ENCODE measurements at regions not wholly inside any gene's neighbourhood (a gene's known extent, or its start where the extent isn't known, plus 50 kb on each side); places are given as distances from the start of the nearest gene placed in this dataset.

- no peak for TF ChIP-seq ZNF384 (IDR thresholded peaks at IDR 0.05)
- CTCF ChIA-PET, result no interaction called here
- DNase-seq (ENCODE audit: extremely low spot score), result no peak
- POLR2A ChIA-PET, result no interaction called here
Observed at GRCh38 chr2:238638982-238639628, 208.8 kb upstream of the TWIST2 start.

- no peak for DNase-seq (ENCODE audit: extremely low spot score)
- POLR2A ChIA-PET, result no interaction called here
- CTCF ChIA-PET, result interaction anchor here (0.7 kb wide), 1 partner anchor 9 kb away, joined by 3 read pairs; no protein-coding TSS in a partner anchor
- TF ChIP-seq SP1 (IDR thresholded peaks at IDR 0.05) (no peak), ZNF384 (IDR thresholded peaks at IDR 0.05) (no peak), FOXK2 (IDR thresholded peaks at IDR 0.05) (no peak), TARDBP (IDR thresholded peaks at IDR 0.05) (no peak)
Observed at GRCh38 chr2:238640486-238640885, 207.4 kb upstream of the TWIST2 start.

DNA sequence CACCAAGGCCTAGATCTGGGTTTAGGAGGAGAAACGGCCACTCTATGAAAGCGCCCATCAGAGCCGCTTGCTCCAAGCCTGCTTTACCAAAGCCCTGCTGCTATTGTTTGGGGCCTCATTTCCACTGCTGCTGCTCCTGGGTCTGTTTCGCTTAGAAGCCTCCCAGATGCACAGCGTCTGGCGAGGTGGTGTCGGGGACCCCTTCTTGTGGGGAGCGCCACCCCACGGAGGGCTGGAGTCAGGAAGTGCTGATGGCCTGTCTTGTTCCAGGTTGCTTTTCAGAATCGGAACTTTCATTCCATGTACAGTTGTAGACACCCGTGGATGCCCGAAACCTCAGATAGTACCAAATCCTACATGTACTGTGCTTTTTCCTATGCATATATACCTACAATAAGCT, 204.9 kb upstream of the TWIST2 start:
- CTCF ChIA-PET, result no interaction called here
- TF ChIP-seq LEF1 (IDR thresholded peaks at IDR 0.05; ENCODE audit: borderline replicate concordance), result no peak
- TF ChIP-seq HDGF (IDR thresholded peaks at IDR 0.05; ENCODE audit: borderline replicate concordance), result no peak
- POLR2A ChIA-PET, result no interaction called here
- no peak for DNase-seq (ENCODE audit: extremely low spot score)

- TF ChIP-seq NFRKB (IDR thresholded peaks at IDR 0.05), result no peak
- TF ChIP-seq SP1 (IDR thresholded peaks at IDR 0.05), result no peak
- no peak for TF ChIP-seq FOXA1 (IDR thresholded peaks at IDR 0.05)
- no peak for TF ChIP-seq HDGF (IDR thresholded peaks at IDR 0.05; ENCODE audit: borderline replicate concordance)
- no peak for TF ChIP-seq SUZ12 (IDR thresholded peaks at IDR 0.05)
- no peak for TF ChIP-seq CTBP1 (IDR thresholded peaks at IDR 0.05; ENCODE audit: borderline replicate concordance)
- no peak for TF ChIP-seq FOXM1 (IDR thresholded peaks at IDR 0.05; ENCODE audit: borderline replicate concordance)
- no peak for TF ChIP-seq TARDBP (IDR thresholded peaks at IDR 0.05)
- no peak for TF ChIP-seq L3MBTL2 (conservative IDR thresholded peaks at IDR 0.05)
- TF ChIP-seq ZNF384 (IDR thresholded peaks at IDR 0.05), result no peak
- TF ChIP-seq BHLHE40 (IDR thresholded peaks at IDR 0.05; ENCODE audit: borderline replicate concordance), result no peak
- TF ChIP-seq ELF4 (IDR thresholded peaks at IDR 0.05), result no peak
- no peak for TF ChIP-seq LEF1 (IDR thresholded peaks at IDR 0.05; ENCODE audit: borderline replicate concordance)
- no peak for TF ChIP-seq ARNT (IDR thresholded peaks at IDR 0.05)
- TF ChIP-seq PKNOX1 (IDR thresholded peaks at IDR 0.05), result no peak
- TF ChIP-seq FOXK2 (IDR thresholded peaks at IDR 0.05), result no peak
- DNase-seq (ENCODE audit: extremely low spot score), result no peak
- POLR2A ChIA-PET, result no interaction called here
- CTCF ChIA-PET, result no interaction called here
Observed at GRCh38 chr2:238643400-238643907, 204.4 kb upstream of the TWIST2 start.

- TF ChIP-seq SP1 (IDR thresholded peaks at IDR 0.05) (no peak), L3MBTL2 (conservative IDR thresholded peaks at IDR 0.05) (no peak), CTBP1 (IDR thresholded peaks at IDR 0.05; ENCODE audit: borderline replicate concordance) (no peak), HDGF (IDR thresholded peaks at IDR 0.05; ENCODE audit: borderline replicate concordance) (no peak), PKNOX1 (IDR thresholded peaks at IDR 0.05) (no peak), TARDBP (IDR thresholded peaks at IDR 0.05) (no peak), ELF4 (IDR thresholded peaks at IDR 0.05) (no peak), FOXK2 (IDR thresholded peaks at IDR 0.05) (no peak), NFRKB (IDR thresholded peaks at IDR 0.05) (no peak), SUZ12 (IDR thresholded peaks at IDR 0.05) (no peak), BHLHE40 (IDR thresholded peaks at IDR 0.05; ENCODE audit: borderline replicate concordance) (no peak), ARNT (IDR thresholded peaks at IDR 0.05) (no peak), FOXM1 (IDR thresholded peaks at IDR 0.05; ENCODE audit: borderline replicate concordance) (no peak), LEF1 (IDR thresholded peaks at IDR 0.05; ENCODE audit: borderline replicate concordance) (no peak), ZNF384 (IDR thresholded peaks at IDR 0.05) (no peak)
- CTCF ChIA-PET, result no interaction called here
- DNase-seq (ENCODE audit: extremely low spot score), result no peak
- POLR2A ChIA-PET, result no interaction called here
Observed at GRCh38 chr2:238644095-238645081, 203.5 kb upstream of the TWIST2 start.

DNA sequence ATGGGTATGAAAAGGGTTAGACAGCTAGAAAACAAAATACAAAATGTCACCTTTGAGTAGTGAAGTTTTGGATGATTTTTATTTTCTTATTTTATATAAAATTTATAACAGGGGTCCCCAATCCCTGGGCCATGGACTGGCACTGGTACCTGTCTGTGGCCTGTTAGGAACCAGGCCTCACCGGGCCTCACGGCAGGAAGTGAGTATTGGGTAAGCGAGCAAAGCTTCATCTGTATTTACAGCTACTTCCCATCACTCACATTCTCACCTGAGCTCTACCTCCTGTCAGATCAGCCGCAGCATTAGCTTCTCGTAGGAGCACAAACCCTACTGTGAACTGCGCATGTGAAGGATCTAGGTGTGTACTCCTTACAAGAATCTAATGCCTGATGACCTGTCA, 202.8 kb upstream of the TWIST2 start:
- ChIA-PET CTCF (interaction anchor here (0.6 kb wide), 1 partner anchor 128 kb away, joined by 3 read pairs; no protein-coding TSS in a partner anchor), POLR2A (no interaction called here)
- TF ChIP-seq SUZ12 (IDR thresholded peaks at IDR 0.05), result no peak
- TF ChIP-seq ARNT (IDR thresholded peaks at IDR 0.05), result no peak
- no peak for TF ChIP-seq PKNOX1 (IDR thresholded peaks at IDR 0.05)
- TF ChIP-seq ELF4 (IDR thresholded peaks at IDR 0.05), result no peak
- no peak for TF ChIP-seq SP1 (IDR thresholded peaks at IDR 0.05)
- no peak for TF ChIP-seq LEF1 (IDR thresholded peaks at IDR 0.05; ENCODE audit: borderline replicate concordance)
- DNase-seq (ENCODE audit: extremely low spot score), result no peak
